Glomerular endothelial cell (primary cell): ENCODE measurements at regions not wholly inside any gene's neighbourhood (a gene's known extent, or its start where the extent isn't known, plus 50 kb on each side); places are given as distances from the start of the nearest gene placed in this dataset.

ENCODE experiments used
- DNase-seq: peaks from one replicate; pipeline ENCODE4 v3.0.0-alpha.2; 2011; ENCODE audit warnings: low read depth, low spot score; ENCODE audit errors: extremely low read depth

GRCh38 chr3:135699741-135700140, 265.8 kb upstream of the PPP2R3A start:
- no peak for DNase-seq

GRCh38 chr3:135706758-135707375, 258.7 kb upstream of the PPP2R3A start:
- no peak for DNase-seq

GRCh38 chr3:135719449-135719848, 246.1 kb upstream of the PPP2R3A start:
- no peak for DNase-seq

- DNase-seq = no peak
These were observed 237.4 kb upstream of the PPP2R3A start for GRCh38 chr3:135728007-135728721.

GRCh38 chr3:135731546-135731945, 234.0 kb upstream of the PPP2R3A start:
- no peak for DNase-seq

GRCh38 chr3:135736740-135737139, 228.8 kb upstream of the PPP2R3A start:
- DNase-seq = no peak

GRCh38 chr3:135739779-135740178, 225.7 kb upstream of the PPP2R3A start:
- DNase-seq = no peak

- DNase-seq = no peak
These were observed 225.3 kb upstream of the PPP2R3A start for GRCh38 chr3:135740211-135740610.

GRCh38 chr3:135740751-135741150, 224.8 kb upstream of the PPP2R3A start:
- no peak for DNase-seq

GRCh38 chr3:135751991-135752390, 213.5 kb upstream of the PPP2R3A start:
- no peak for DNase-seq

GRCh38 chr3:135752851-135753250, 212.7 kb upstream of the PPP2R3A start:
- DNase-seq = no peak

- DNase-seq = no peak
These were observed 212.0 kb upstream of the PPP2R3A start for GRCh38 chr3:135753506-135753905.

- DNase-seq = no peak
These were observed 210.0 kb upstream of the PPP2R3A start for GRCh38 chr3:135755330-135756105.

- DNase-seq = no peak
These were observed 209.3 kb upstream of the PPP2R3A start for GRCh38 chr3:135756106-135756668.

GRCh38 chr3:135757421-135757820, 208.1 kb upstream of the PPP2R3A start:
- no peak for DNase-seq

- no peak for DNase-seq
These were observed 206.6 kb upstream of the PPP2R3A start for GRCh38 chr3:135758961-135759360.

GRCh38 chr3:135759651-135760050, 205.9 kb upstream of the PPP2R3A start:
- no peak for DNase-seq

GRCh38 chr3:135760581-135760980, 204.9 kb upstream of the PPP2R3A start:
- DNase-seq = no peak

GRCh38 chr3:135762188-135762856, 203.2 kb upstream of the PPP2R3A start:
- no peak for DNase-seq

- DNase-seq = no peak
These were observed 199.4 kb upstream of the PPP2R3A start for GRCh38 chr3:135766115-135766514.

GRCh38 chr3:135771760-135772159, 193.8 kb upstream of the PPP2R3A start:
- DNase-seq = no peak
